HG03064 (cell line): ENCODE measurements at regions not wholly inside any gene's neighbourhood (a gene's known extent, or its start where the extent isn't known, plus 50 kb on each side); places are given as distances from the start of the nearest gene placed in this dataset.

Experiments
- ATAC-seq: cut with Tn5 transposase; IDR thresholded peaks from one replicate; pipeline ENCODE4 v1.9.1; 2021; ENCODE audit warnings: low read depth; ENCODE audit not compliant: unreplicated experiment

DNA sequence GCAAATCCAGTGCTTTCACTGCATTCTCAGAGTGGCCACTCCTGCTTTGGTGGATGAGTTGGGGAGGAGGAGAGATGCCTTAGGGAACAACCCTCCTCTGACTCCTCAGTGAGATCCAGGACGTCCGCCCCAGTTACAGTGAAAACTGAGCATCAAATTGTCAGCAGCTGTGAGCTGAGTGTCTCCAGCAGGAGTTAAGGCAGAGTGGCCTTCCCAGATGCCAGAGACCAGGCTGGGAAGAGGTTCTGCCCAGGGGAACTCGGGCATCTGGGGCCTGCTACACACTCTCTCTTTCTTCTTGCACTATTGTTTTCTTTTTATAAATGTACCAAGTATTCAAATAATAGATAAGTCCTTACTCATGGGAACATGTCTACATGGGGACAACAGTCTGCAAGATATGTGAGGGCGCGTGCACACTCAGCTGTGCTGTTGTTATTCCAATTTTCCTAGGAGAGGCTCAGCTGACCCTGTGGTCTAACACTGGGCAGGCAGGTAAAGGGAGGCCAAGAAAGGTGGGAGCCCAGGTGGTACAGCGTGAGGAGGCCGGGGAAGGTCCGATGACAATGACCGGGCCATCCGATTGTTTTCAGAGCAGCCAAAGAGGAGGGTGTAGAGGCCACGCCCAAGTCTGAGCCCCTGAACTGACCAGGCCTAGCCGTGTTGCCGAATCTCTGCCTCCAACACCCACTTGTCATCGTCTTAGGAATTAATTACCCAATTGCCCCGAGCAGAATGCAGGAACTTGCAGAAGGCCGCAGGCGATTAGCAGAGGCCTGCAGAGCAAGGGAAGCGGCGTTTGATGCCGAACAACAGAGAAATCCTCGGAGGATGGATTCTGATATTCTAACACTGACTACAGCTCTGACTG lies 166.9 kb downstream of the ANAPC1 start:
- ATAC-seq, result no peak
